Activated T-cell treated with anti-CD3 and anti-CD28 coated beads for 24 hours (primary cell): ENCODE measurements at regions not wholly inside any gene's neighbourhood (a gene's known extent, or its start where the extent isn't known, plus 50 kb on each side); places are given as distances from the start of the nearest gene placed in this dataset.
"Not testable (repeated sequence)": the region's sequence is repeated elsewhere in the genome, so short reads cannot be mapped to it uniquely, and the experiment has no call there.

Source experiments
- DNase-seq: peaks from one replicate; pipeline ENCODE4 v3.0.0-alpha.2; 2020; ENCODE audit warnings: low read depth

- DNase-seq, result no peak
These were observed 73.3 kb downstream of the OLFM4 start for GRCh38 chr13:53101883-53102282.

- DNase-seq, result no peak
These were observed 75.5 kb downstream of the OLFM4 start for GRCh38 chr13:53104136-53104535.

- DNase-seq, result no peak
These were observed 76.9 kb downstream of the OLFM4 start for GRCh38 chr13:53105477-53105876.

- DNase-seq, result no peak
These were observed 77.3 kb downstream of the OLFM4 start for GRCh38 chr13:53105890-53106289.

GRCh38 chr13:53110181-53110580, 81.6 kb downstream of the OLFM4 start:
- DNase-seq, result no peak

GRCh38 chr13:53110614-53111013, 82.0 kb downstream of the OLFM4 start:
- no peak for DNase-seq

GRCh38 chr13:53112522-53112921, 83.9 kb downstream of the OLFM4 start:
- no peak for DNase-seq

GRCh38 chr13:53117048-53117447, 88.4 kb downstream of the OLFM4 start:
- not testable (repeated sequence) for DNase-seq

GRCh38 chr13:53121131-53121773, 92.6 kb downstream of the OLFM4 start:
- no peak for DNase-seq

GRCh38 chr13:53121919-53122318, 93.3 kb downstream of the OLFM4 start:
- DNase-seq, result no peak

- no peak for DNase-seq
These were observed 94.9 kb downstream of the OLFM4 start for GRCh38 chr13:53123536-53123935.

GRCh38 chr13:53124623-53125022, 96.0 kb downstream of the OLFM4 start:
- no peak for DNase-seq

GRCh38 chr13:53126841-53127245, 98.2 kb downstream of the OLFM4 start:
- no peak for DNase-seq

GRCh38 chr13:53127373-53127772, 98.8 kb downstream of the OLFM4 start:
- no peak for DNase-seq

- no peak for DNase-seq
These were observed 101.3 kb downstream of the OLFM4 start for GRCh38 chr13:53129864-53130393.

GRCh38 chr13:53131361-53131760, 102.7 kb downstream of the OLFM4 start:
- DNase-seq, result no peak

GRCh38 chr13:53135301-53135700, 106.7 kb downstream of the OLFM4 start:
- no peak for DNase-seq

GRCh38 chr13:53136554-53137215, 108.1 kb downstream of the OLFM4 start:
- no peak for DNase-seq

- DNase-seq, result no peak
These were observed 109.2 kb downstream of the OLFM4 start for GRCh38 chr13:53137779-53138178.

- no peak for DNase-seq
These were observed 109.9 kb downstream of the OLFM4 start for GRCh38 chr13:53138376-53139036.

- DNase-seq, result no peak
These were observed 112.7 kb downstream of the OLFM4 start for GRCh38 chr13:53141336-53141735.

- DNase-seq, result no peak
These were observed 113.7 kb downstream of the OLFM4 start for GRCh38 chr13:53142306-53142705.

GRCh38 chr13:53143757-53144339, 115.2 kb downstream of the OLFM4 start:
- no peak for DNase-seq
